ENCODE measurements at regions not wholly inside any gene's neighbourhood (a gene's known extent, or its start where the extent isn't known, plus 50 kb on each side); places are given as distances from the start of the nearest gene placed in this dataset.

GRCh38 chr9:129486756-129487657 is 133.9 kb downstream of the C9orf50 start:
- peak; percentile 86 for DNase-seq

- no peak for DNase-seq
These were observed 135.6 kb downstream of the C9orf50 start for GRCh38 chr9:129485145-129485774.

GRCh38 chr9:129484352-129485000 is 136.4 kb downstream of the C9orf50 start:
- DNase-seq, result no peak

- peak; percentile 84 for DNase-seq
These were observed 137.2 kb downstream of the C9orf50 start for GRCh38 chr9:129483415-129484351.

GRCh38 chr9:129482521-129483414 is 138.1 kb downstream of the C9orf50 start:
- DNase-seq, result peak; percentile 92

- DNase-seq, result peak; percentile 62
These were observed 138.9 kb downstream of the C9orf50 start for GRCh38 chr9:129481810-129482511.

- DNase-seq, result no peak
These were observed 139.5 kb downstream of the C9orf50 start for GRCh38 chr9:129481424-129481809.

GRCh38 chr9:129480745-129481144 is 140.2 kb downstream of the C9orf50 start:
- DNase-seq, result no peak

GRCh38 chr9:129480227-129480626 is 140.7 kb downstream of the C9orf50 start:
- DNase-seq, result no peak

GRCh38 chr9:129479631-129480011 is 141.3 kb downstream of the C9orf50 start:
- no peak for DNase-seq

- no peak for DNase-seq
These were observed 141.8 kb downstream of the C9orf50 start for GRCh38 chr9:129478961-129479630.

GRCh38 chr9:129478461-129478860 is 142.4 kb downstream of the C9orf50 start:
- DNase-seq, result no peak

- DNase-seq, result peak; percentile 51
These were observed 143.9 kb downstream of the C9orf50 start for GRCh38 chr9:129476821-129477611.

GRCh38 chr9:129474740-129475404 is 146.0 kb downstream of the C9orf50 start:
- DNase-seq, result no peak

GRCh38 chr9:129473523-129474244 is 147.2 kb downstream of the C9orf50 start:
- DNase-seq, result peak; percentile 75

GRCh38 chr9:129472651-129473102 is 148.2 kb downstream of the C9orf50 start:
- no peak for DNase-seq

GRCh38 chr9:129471201-129472019 is 149.5 kb downstream of the C9orf50 start:
- DNase-seq, result no peak

Measured in EL (cell line).